Activated T-helper 9 cell treated with anti-CD3 and anti-CD28 coated beads, Interleukin-2, amount 50 U/mL, for 16 hours (primary cell): ENCODE measurements at regions not wholly inside any gene's neighbourhood (a gene's known extent, or its start where the extent isn't known, plus 50 kb on each side); places are given as distances from the start of the nearest gene placed in this dataset.
"Not testable (repeated sequence)": the region's sequence is repeated elsewhere in the genome, so short reads cannot be mapped to it uniquely, and the experiment has no call there.

Source experiments
- DNase-seq: peaks from one replicate; pipeline ENCODE4 v3.0.0-alpha.2; 2020; ENCODE audit warnings: low read depth

DNA sequence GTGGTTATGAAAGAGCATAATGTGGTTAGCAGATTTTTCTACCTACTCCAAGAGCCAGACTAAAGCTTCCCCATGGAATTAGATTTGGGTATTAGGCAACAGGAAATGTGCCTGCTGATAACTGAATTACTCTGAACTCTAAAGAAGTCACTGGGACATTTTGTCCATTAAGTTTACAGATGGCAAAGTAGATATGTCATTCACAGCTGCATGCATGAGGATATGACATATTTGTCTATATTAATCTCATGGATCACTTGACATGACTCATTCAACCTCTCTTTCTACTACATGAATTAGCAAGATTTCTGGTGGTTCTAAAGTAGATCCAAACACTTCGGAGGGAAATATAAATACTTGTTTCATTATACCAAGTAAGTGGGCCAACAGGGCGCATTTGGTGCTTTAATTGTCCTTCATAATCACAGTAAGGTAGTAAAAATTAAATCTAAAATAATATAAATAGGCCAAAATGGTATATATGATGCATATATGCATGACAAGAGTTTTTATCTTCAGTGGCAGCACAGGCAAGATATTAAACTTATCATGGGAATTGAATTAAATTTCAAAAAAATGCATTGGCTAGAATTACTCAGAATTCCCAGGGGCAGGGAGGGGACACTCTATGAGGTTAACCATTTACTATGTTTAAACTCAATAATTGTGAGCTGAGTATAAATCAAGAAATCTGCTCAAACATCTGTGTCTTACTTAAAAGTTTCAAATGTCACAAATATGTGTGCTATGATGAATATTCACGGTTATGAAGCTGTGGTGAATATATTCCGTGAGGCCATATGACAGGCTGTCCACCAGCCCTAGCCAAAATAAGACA lies 365.3 kb upstream of the KCNMB2 start:
- no peak for DNase-seq

DNA sequence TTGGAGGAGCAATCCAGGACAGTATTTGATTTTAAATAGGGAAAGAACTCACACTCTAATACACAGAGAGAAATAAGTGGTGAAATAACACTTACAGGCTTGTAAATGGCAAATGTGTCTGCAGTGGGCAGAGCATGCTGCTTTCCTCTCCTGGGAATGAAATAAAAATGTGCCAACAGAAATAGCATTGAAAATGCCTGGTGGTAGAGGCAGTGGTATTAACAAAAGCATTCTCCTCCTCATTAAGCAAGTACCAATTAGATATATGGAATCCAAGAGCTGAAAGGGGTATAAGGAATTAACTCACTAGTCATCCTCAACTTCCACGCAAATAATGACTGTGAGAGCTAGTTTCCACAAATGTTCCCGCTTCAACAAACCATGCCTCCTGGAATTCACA lies 364.1 kb upstream of the KCNMB2 start:
- DNase-seq: no peak

DNA sequence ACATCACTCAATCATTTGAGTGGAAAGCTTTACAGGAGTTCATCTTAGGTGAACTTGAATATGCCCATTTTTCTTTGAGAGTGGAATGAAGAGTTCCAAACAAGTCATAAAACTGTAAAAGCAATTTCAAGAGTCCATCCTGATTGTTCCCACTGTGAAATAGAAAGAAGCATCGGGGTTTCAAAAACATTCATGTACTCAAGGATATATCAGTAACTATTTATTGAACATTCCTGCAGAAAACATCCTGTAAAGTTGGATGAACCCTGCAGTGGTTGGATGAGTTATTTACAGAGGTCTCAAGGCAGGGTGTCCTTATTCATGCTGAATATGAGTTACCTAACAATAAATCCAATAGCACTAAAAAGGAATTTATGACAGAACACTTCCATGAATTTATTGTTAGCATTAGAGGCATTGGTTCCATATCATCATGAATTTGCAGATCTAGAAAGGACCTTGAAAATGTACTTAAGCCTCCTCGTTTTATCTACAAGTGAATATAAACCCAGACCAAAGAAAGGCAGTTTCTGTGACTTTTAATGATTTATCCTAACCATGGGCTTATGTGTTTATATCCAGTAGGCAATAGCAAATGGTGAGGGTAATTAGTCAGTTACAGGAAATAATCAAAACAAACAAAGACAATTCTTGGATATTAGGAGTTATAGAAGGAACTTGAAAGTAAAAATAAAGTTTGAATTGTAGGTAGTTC lies 361.9 kb upstream of the KCNMB2 start:
- DNase-seq: no peak

DNA sequence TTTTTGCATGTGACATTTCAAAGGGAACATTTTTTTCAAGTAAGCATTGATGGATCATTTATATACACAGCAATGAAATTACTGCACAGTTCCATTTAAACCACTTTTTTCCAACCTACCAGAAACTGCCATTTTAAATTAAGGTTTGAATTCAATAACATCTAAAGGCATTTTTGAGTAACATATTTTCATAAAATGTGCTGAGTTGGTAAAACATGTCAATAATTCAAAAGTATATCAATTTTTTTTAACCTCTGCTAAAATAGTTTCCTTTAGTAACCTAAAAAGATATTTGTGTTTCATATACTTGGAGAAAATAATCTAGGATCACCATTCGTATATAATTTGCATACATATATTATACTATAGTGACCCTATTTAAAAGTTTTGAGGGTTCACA lies 355.1 kb upstream of the KCNMB2 start:
- DNase-seq: no peak

DNA sequence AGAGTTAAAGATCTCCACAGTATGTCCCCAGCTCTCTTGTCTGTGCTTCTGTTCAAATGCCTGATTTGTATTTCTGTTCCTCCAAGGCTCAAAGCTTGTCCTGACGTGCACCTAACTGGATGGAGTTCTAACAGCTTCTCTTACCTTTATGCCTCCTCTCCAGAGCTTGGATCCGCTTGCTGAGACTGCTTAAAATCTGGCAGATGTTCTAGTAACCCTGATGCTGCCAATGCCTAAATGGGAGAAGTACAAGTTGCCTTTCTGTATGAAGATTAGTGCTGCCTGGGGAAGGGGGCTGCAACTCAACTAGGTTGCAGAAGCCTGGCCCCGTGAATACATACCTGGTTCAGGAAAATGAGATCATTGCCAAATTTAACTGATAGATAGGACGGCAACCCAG lies 354.5 kb upstream of the KCNMB2 start:
- DNase-seq: no peak

DNA sequence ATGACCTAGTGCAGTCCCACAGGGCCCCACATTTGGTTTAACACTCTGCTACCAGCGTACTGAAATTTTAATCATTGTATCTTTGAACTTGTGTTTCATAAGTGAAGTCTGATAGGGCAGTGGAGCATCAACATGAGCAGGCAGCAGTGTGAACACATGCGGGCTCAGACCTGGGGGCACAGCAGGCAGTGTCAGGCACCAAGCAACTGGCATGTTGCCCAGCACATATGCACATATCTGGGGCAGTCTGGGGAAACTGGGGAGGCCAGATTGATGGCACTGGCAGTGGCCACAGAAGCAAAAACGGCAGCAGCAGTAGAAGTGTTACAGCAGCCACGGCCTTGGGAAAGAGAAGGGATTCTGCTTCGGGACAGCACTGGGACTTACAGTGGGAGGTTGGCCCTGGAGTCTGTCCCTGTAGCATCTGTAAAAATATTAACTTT lies 353.9 kb upstream of the KCNMB2 start:
- no peak for DNase-seq

DNA sequence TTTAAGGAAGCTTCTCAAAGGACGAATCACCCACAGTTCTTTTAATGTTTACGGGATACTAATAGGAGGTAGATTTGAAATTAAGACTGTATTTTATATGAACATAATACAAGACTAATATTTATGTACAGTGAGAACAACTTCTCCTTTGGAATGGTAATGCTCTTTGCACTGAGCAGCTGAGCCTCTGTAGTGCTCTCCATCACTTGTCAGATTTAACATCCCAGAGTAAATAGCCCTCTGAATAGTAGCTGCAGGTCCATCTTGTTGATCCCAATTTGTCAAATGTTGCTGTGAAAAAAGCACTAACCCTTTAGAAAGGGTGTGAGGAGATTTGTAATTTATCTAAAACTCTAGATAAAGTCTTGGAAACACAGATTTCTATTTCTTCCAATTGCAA lies 351.4 kb upstream of the KCNMB2 start:
- no peak for DNase-seq

DNA sequence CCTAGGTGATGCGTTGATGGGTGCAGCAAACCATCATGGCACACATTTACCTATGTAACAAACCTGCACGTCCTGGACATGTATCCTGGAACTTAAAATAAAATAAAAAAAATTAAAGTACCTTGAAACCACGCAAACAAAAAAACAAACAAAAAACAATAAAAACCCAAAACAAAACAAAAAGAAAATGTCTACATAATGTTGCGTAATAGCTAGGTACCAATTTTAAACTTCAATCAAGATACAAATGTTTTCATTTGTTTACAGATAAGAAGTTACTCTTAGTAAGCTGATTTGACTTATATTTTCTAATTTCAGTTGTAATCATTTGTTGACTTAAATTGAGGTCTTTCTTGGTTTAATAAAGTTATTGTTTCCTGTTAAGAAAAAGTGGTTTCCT lies 349.6 kb upstream of the KCNMB2 start:
- DNase-seq: no peak

DNA sequence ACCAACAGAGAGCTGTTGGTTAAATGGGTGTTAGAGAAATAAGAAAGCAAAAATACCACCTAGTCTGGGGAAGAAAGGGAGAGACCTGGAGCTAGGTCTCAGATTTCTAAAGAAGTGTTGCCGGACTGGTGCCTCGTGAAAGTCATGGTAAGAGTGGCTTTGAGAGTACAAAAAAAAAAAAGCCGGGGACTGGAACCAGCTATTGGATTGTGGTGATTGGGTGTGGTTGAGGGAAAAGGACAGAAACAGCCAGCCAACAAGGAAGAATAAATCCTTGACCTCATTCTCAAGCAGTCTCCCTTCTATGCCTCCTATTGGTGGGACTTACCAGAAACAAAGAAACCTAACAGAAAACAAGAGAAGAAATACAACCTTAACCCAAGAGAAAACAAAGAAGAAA lies 346.4 kb upstream of the KCNMB2 start:
- no peak for DNase-seq

DNA sequence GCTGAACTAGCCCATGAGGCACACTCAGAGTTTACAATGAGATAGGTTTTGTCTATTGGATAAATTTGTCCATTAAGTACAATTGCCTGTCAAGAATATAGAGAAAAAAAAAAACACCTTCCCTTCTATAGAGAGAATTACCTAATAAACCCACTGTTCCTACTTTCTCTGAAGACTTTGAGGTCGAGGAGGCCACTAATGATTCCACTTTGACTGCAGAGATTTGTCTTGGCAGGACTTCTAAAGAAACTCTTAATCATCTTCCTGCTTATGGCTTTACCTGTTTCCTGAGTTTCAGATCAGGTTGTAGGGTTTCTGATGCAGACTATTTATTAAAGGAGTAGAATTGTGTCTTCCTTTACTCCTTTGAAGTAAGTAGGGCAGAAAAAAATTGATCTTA lies 342.4 kb upstream of the KCNMB2 start:
- DNase-seq: no peak

DNA sequence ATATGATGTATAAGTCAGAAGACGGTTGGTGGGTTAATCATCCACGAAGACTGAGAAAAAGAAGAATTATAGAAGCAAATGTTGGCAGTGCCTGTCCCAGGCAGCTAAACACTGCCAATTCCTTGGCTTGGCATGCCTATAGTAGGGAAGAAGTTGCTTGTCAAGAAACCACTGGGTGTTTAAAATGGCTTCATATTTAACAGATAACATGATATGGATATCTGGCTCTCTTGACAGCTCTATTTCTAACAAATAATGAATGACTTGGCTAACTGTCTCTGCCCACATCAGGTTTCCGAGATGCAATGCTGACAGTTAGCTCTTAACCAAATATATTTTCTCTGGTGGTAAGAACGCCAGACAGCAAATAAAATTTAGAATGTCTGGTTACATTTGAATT lies 341.7 kb upstream of the KCNMB2 start:
- no peak for DNase-seq

DNA sequence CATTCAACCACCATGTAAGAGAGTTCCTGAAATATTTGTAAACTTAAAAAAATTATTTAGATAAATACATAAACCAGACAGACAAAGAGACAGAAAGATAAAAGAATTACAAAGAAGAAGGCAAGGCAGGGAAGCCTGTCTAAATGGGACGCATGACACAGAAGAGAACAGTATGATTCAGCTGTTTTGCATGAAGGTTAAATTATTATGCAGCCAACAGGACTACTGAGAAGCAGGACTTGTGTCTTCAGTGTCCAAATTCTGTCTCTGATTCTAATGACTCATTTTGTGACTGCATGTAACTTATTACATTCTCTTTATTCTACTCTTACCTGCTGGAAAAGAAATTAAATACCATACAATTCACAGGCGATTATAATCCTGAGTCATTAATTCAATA lies 340.4 kb upstream of the KCNMB2 start:
- DNase-seq: no peak

DNA sequence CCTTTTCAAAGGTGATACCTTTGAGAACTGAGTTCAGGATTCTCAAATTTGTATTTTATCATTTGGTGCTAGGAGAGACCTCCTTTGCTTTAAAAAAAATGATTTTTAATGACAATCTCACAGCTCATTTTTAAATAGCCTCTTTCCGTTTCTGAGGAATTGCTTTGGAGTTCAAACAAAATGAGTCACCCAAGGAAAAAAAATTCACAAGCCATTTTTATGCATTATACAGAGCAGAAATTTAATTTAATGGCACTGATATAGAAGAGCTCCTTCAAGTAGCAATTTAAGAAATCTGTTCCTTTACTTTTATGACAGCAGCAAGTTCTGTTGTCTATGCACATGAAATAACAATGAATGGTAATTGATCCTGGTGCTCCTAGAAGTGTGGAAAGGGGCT lies 337.9 kb upstream of the KCNMB2 start:
- DNase-seq: no peak

DNA sequence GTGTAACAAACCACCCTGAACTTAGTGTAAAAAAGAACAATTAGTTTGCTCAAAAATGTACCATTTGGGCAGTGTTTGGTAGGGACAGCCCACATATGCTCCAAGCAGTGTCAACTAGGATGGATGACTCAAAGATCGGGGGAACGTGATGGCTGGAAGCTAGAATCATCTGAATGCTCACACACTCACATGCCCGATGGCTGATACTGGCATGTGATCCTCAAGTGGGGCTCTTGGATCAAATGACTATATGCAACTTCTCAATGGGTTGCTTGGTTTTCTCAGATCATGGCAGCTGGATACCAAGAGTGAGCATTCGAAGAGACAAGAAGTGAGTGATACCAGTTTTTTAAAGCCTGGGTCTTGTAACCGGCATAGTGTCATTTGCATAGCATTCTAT lies 335.9 kb upstream of the KCNMB2 start:
- no peak for DNase-seq

DNA sequence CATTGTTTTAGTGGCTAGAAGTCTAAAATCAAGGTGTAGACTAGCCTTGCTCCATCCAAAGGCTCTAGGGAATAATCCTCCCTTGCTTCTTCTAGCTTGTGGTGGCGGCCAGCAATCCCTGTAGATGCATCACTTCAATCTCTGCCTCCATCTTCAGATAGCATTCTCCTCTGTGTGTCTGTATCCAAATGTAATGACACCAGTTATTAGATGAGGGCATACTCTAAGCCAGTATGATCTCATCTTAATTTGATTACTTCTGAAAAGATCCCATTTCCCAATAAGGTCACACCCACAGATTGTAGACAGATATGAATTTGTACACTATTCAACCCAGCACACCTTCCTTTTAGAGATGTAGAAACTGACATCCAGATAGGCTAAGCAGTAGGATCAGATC lies 334.5 kb upstream of the KCNMB2 start:
- DNase-seq: no peak

DNA sequence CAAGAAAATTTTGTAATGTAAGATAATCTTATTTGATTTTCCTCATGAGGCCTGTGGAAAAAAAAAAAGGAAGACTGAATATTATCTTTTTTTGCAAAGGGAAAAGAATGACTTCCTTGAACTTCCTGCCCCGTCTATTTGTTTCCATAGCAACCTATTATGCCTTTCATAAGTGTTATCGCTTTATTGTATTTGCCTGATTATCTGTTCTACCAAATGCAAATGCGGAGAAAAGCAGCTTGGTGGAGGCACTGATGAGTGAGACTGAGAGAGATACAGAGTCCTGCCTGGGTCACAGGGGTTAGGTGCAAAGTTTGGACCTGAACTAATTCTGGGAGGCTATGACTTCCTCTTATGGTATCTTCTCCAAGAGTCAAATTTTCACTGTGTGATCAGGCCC lies 334.0 kb upstream of the KCNMB2 start:
- no peak for DNase-seq

DNA sequence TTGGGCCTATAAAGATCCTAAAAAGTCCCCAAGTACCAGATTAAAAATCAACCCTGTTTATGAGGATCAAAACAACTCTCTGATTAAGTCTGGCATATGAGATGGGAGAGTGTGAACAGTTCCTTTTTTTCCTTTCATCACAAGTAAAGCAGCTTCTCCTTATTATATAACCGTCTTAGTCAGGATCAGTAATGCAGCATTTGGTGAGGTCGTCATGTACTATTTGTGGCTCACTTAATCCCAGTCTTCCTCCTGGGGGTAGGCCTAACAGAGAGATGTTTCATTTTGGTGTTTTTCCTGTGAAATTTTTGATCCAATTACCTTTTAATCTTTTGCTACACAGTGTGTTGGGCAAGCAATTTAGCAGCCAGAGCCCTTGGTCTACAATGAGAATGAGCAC lies 333.1 kb upstream of the KCNMB2 start:
- no peak for DNase-seq

DNA sequence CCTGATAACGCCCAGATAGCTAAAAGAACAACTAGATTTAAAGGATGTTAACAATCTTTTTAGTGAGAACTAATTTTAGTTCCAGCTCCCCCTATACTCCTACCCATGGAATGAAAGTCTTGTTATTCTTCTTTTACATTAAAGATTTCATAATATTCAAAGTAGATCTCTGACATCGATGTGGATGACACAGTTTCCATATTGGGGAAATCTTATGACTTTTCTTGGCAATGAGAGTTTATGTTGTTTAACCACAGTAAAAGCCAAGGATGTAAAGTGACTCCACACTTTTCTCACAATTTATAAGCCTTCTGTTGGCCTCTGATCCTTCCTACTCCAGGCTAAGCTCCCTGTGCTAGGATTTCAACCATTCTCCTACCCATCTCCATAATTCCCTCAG lies 332.6 kb upstream of the KCNMB2 start:
- no peak for DNase-seq

DNA sequence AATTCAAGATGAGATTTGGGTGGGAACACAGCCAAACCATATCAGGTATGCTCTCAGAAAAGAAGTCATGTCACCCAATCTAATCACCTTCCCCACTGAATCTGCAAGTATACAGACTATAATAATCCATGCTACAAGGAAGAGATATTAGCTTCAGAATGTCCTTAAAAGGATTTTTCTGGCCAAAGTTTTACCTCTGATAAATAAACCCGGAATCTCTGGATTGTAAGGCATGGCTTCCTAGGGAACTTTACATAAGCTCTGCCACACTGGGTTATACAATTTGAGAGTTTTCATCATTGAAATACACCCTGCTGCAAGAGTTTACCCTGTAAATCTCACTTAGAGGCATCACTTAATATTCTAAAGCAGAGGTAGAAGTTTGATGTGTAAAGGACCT lies 330.5 kb upstream of the KCNMB2 start:
- DNase-seq: no peak

DNA sequence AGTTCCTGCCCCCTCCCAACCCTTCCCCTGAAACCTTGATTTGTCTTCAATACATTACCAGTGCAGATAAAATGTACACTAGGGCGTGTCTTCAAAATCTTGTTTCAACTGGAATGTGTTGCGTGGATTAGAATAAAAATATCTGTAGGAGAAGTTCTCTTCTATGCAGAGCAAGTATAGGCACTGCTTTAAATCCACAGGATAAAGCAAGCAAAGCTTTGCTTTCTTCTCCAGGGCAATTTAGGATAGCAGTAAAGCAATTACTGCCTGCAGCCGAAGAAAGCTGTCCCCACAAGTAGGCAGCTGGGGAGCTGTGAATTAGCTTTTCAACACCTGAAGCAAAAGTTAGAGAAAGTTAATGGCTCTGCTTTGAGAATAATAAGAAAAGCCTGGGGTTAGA lies 329.7 kb upstream of the KCNMB2 start:
- DNase-seq: no peak

DNA sequence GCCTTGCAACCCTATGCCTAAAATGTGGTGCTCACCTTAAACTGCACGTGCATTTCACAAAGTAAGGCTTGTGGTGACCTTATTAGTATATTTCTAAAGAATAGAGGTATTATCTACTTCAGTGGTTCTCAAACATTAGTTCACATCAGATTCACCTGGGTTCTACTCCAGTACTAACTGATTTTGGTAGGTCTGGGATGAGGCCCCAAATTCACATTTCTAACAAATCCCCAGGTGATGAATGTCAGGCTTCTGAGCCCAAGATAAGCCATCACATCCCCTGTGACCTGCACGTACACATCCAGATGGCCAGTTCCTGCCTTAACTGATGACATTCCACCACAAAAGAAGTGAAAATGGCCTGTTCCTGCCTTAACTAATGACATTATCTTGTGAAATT lies 329.1 kb upstream of the KCNMB2 start:
- not testable (repeated sequence) for DNase-seq

DNA sequence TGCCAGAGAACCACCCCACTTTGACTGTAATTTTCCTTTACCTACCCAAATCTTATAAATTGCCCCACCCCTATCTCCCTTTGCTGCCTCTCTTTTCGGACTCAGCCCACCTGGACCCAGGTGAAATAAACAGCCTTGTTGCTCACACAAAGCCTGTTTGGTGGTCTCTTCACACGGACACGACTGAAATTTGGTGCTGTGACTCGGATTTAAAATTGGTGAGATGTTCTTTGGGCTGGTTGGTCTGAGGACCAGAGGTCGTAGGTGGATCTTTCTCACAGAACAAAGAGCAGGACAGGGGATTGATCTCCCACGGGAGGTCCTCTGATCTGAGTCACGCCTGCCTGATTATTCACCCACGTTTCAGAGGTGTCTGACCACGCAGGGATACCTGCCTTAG lies 328.6 kb upstream of the KCNMB2 start:
- DNase-seq: not testable (repeated sequence)

DNA sequence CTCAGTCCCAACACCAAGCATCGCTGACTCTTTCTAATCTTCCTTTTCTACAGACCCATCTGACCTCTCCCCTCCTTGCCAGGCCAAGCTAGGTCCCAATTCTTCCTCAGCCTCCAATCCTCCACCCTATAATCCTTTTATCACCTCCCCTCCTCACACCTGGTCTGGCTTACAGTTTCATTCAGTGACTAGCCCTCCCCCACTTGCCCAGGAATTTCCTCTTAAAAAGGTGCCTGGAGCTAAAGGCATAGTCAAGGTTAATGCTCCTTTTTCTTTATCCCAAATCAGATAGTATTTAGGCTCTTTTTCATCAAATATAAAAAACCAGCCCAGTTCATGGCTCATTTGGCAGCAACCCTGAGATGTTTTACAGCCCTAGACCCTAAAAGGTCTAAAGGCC lies 327.1 kb upstream of the KCNMB2 start:
- not testable (repeated sequence) for DNase-seq

DNA sequence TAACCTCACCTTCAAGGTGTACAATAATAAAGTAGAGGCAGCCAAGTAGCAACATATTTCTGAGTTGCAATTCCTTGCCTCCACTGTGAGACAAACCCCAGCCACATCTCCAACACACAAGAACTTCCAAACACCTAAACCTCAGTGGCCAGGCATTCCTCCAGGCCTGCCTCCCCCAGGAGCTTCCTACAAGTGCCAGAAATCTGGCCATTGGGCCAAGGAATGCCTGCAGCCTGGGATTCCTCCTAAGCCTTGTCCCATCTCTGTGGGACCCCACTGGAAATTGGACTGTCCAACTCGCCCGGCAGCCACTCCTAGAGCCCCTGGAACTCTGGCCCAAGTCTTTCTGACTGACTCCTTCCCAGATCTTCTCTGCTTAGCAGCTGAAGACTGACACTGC lies 326.6 kb upstream of the KCNMB2 start:
- DNase-seq: not testable (repeated sequence)
